Activated T-cell treated with anti-CD3 and anti-CD28 coated beads for 48 hours (primary cell): ENCODE measurements at regions not wholly inside any gene's neighbourhood (a gene's known extent, or its start where the extent isn't known, plus 50 kb on each side); places are given as distances from the start of the nearest gene placed in this dataset.

Experiments
- DNase-seq: peaks from one replicate; pipeline ENCODE4 v3.0.0-alpha.2; 2020; ENCODE audit warnings: low read depth

- no peak for DNase-seq
Observed at GRCh38 chr2:234633581-234634230, 136.8 kb upstream of the ARL4C start.

- DNase-seq = no peak
Observed at GRCh38 chr2:234632527-234633391, 135.9 kb upstream of the ARL4C start.

GRCh38 chr2:234631646-234632514 is 135.0 kb upstream of the ARL4C start:
- DNase-seq = no peak

- DNase-seq = no peak
Observed at GRCh38 chr2:234630801-234631261, 133.9 kb upstream of the ARL4C start.

- no peak for DNase-seq
Observed at GRCh38 chr2:234629596-234629995, 132.7 kb upstream of the ARL4C start.

- DNase-seq = no peak
Observed at GRCh38 chr2:234628953-234629352, 132.1 kb upstream of the ARL4C start.

GRCh38 chr2:234627308-234627707 is 130.4 kb upstream of the ARL4C start:
- DNase-seq = no peak

GRCh38 chr2:234626566-234627130 is 129.8 kb upstream of the ARL4C start:
- DNase-seq = no peak

GRCh38 chr2:234625626-234626250 is 128.9 kb upstream of the ARL4C start:
- no peak for DNase-seq

- DNase-seq = no peak
Observed at GRCh38 chr2:234623521-234623991, 126.7 kb upstream of the ARL4C start.

- DNase-seq = no peak
Observed at GRCh38 chr2:234621120-234621519, 124.2 kb upstream of the ARL4C start.

GRCh38 chr2:234620018-234620417 is 123.1 kb upstream of the ARL4C start:
- DNase-seq = no peak

GRCh38 chr2:234615643-234616356 is 118.9 kb upstream of the ARL4C start:
- DNase-seq = no peak

GRCh38 chr2:234611209-234611608 is 114.3 kb upstream of the ARL4C start:
- DNase-seq = no peak

GRCh38 chr2:234608946-234609345 is 112.1 kb upstream of the ARL4C start:
- DNase-seq = no peak

- no peak for DNase-seq
Observed at GRCh38 chr2:234607691-234608090, 110.8 kb upstream of the ARL4C start.

- no peak for DNase-seq
Observed at GRCh38 chr2:234606896-234607295, 110.0 kb upstream of the ARL4C start.

- DNase-seq = no peak
Observed at GRCh38 chr2:234603619-234604018, 106.7 kb upstream of the ARL4C start.

- DNase-seq = no peak
Observed at GRCh38 chr2:234601213-234601612, 104.3 kb upstream of the ARL4C start.

GRCh38 chr2:234597576-234597861 is 100.6 kb upstream of the ARL4C start:
- no peak for DNase-seq
